SK-N-SH (cell line): ENCODE measurements at regions not wholly inside any gene's neighbourhood (a gene's known extent, or its start where the extent isn't known, plus 50 kb on each side); places are given as distances from the start of the nearest gene placed in this dataset.

Experiments used
- CTCF ChIA-PET: fragments of 300-600, 350-600 bp; formaldehyde crosslinking; extraction: SDS; loops from one replicate; lab custom pipeline; 2021; lab: Yijun Ruan, JAX
- POLR2A ChIA-PET: fragments of 350-600 bp; sonication (Branson Sonifier 250); formaldehyde crosslinking; extraction: SDS; loops from one replicate; lab custom pipeline; 2020; ENCODE audit warnings: antibody characterized with exemption, inconsistent platforms; lab: Yijun Ruan, JAX
- DNase-seq: peaks from one replicate; pipeline ENCODE4 v3.0.0; 2012
- H2AFZ ChIP-seq: fragments of 200-600 bp; sonication (generic); 2 replicates; pipeline ENCODE4 v1.8.1; 2016; ENCODE audit warnings: antibody characterized with exemption, mild to moderate bottlenecking, low read depth
- H3F3A ChIP-seq: fragments of 200-600 bp; sonication (generic); replicated peaks from 2 replicates; pipeline ENCODE3; 2016; ENCODE audit warnings: antibody characterized with exemption, mild to moderate bottlenecking; ENCODE audit not compliant: insufficient read depth
- H3K27ac ChIP-seq, 2 experiments: fragments of 200-500 bp in 1 of 2; fragments of 200-600 bp in 1 of 2; sonication (Bioruptor generic) in 1 of 2; sonication (generic), shearing (Covaris generic) in 1 of 2; 2 replicates each; pipeline versions ENCODE4 v1.5.1 to v1.6.1; 2014 to 2016; ENCODE audit warnings: low read depth in 2 of 2, inconsistent platforms in 1 of 2, low read length in 1 of 2, mild to moderate bottlenecking in 1 of 2, mixed read lengths in 1 of 2
- H3K27me3 ChIP-seq: fragments of 200-600 bp; sonication (generic), shearing (Covaris generic); 2 replicates; pipeline ENCODE4 v1.6.1; 2016; ENCODE audit warnings: mixed run types; ENCODE audit not compliant: insufficient read depth
- H3K36me3 ChIP-seq, 2 experiments: fragments of 200-500 bp in 1 of 2; fragments of 200-600 bp in 1 of 2; sonication (Bioruptor generic) in 1 of 2; sonication (generic) in 1 of 2; replicated peaks in 1 of 2; 2 replicates each; pipeline versions ENCODE3 to v1.5.1; 2014 to 2016; ENCODE audit warnings: low read length in 1 of 2, mild to moderate bottlenecking in 1 of 2; ENCODE audit not compliant: insufficient read depth in 2 of 2, control insufficient read depth in 1 of 2
- H3K4me1 ChIP-seq, 2 experiments: fragments of 200-500 bp in 1 of 2; fragments of 200-600 bp in 1 of 2; sonication (Bioruptor generic) in 1 of 2; sonication (generic), shearing (Covaris generic) in 1 of 2; 2 replicates each; pipeline versions ENCODE4 v1.5.1 to v1.6.1; 2014 to 2016; ENCODE audit warnings: low read depth in 1 of 2, low read length in 1 of 2, mixed run types in 1 of 2; ENCODE audit not compliant: insufficient read depth in 2 of 2, control insufficient read depth in 1 of 2
- H3K4me2 ChIP-seq: fragments of 200-600 bp; sonication (generic), shearing (Covaris generic); 2 replicates; pipeline ENCODE4 v1.6.1; 2017; ENCODE audit warnings: mixed run types
- H3K4me3 ChIP-seq, 2 experiments: fragments of 200-500 bp in 1 of 2; fragments of 200-600 bp in 1 of 2; sonication (Bioruptor generic) in 1 of 2; sonication (generic), shearing (Covaris generic) in 1 of 2; 2 replicates each; pipeline versions ENCODE4 v1.5.1 to v1.8.1; 2014 to 2016; ENCODE audit warnings: low read depth in 2 of 2, inconsistent platforms in 1 of 2, low read length in 1 of 2, mild to moderate bottlenecking in 1 of 2, mixed read lengths in 1 of 2, moderate library complexity in 1 of 2
- H3K79me2 ChIP-seq: fragments of 200-600 bp; sonication (generic); 2 replicates; pipeline ENCODE4 v1.8.1; 2017; ENCODE audit warnings: mild to moderate bottlenecking; ENCODE audit not compliant: insufficient read depth
- H3K9ac ChIP-seq: fragments of 200-600 bp; sonication (generic); 2 replicates; pipeline ENCODE4 v1.6.1; 2017; ENCODE audit warnings: mixed run types
- H3K9me2 ChIP-seq: fragments of 200-600 bp; sonication (generic); 2 replicates; pipeline ENCODE4 v1.6.1; 2017; ENCODE audit warnings: mixed run types
- H3K9me3 ChIP-seq: fragments of 200-600 bp; sonication (generic); 2 replicates; pipeline ENCODE4 v1.6.1; 2017; ENCODE audit warnings: mixed run types, mild to moderate bottlenecking, moderate library complexity
- H4K20me1 ChIP-seq: fragments of 200-600 bp; sonication (generic); 2 replicates; pipeline ENCODE4 v1.6.1; 2017; ENCODE audit warnings: mild to moderate bottlenecking, mixed run types; ENCODE audit not compliant: insufficient read depth
- CTCF ChIP-seq: fragments of 200-600 bp; sonication (generic); IDR thresholded peaks from 2 replicates; pipeline ENCODE4 v1.6.1; 2017; ENCODE audit warnings: antibody characterized with exemption, mild to moderate bottlenecking, moderate library complexity
- ELF1 ChIP-seq: IDR thresholded peaks from 2 replicates; pipeline ENCODE4 v1.4.0; 2012
- EZH2phosphoT487 ChIP-seq: fragments of 200-600 bp; sonication (generic); IDR thresholded peaks from 2 replicates; pipeline ENCODE4 v1.6.1; 2017; ENCODE audit warnings: low read depth, mixed run types, mild to moderate bottlenecking, antibody characterized with exemption, moderate library complexity, borderline replicate concordance
- FOSL2 ChIP-seq: IDR thresholded peaks from 2 replicates; pipeline ENCODE4 v1.4.0; 2012; ENCODE audit warnings: low read depth, mild to moderate bottlenecking, moderate library complexity, borderline replicate concordance
- FOXJ3 ChIP-seq: sonication (generic); formaldehyde crosslinking; IDR thresholded peaks from 2 replicates; pipeline ENCODE4 v1.5.1; 2020; ENCODE audit warnings: mild to moderate bottlenecking, missing genetic modification reagents
- FOXM1 ChIP-seq: IDR thresholded peaks from 2 replicates; pipeline ENCODE4 v1.4.0; 2012; ENCODE audit warnings: low read depth, mild to moderate bottlenecking
- GATA2 ChIP-seq: sonication (generic); formaldehyde crosslinking; IDR thresholded peaks from 2 replicates; pipeline ENCODE4 v1.5.0; 2020; ENCODE audit warnings: mild to moderate bottlenecking, missing genetic modification reagents
- MXI1 ChIP-seq: IDR thresholded peaks from 2 replicates; pipeline ENCODE4 v1.6.1; 2012; ENCODE audit warnings: mild to moderate bottlenecking, low read depth, low read length, improper control_type of control experiment
- POLR2AphosphoS5 ChIP-seq: IDR thresholded peaks from 2 replicates; pipeline ENCODE4 v1.6.1; 2012; ENCODE audit warnings: low read depth, low read length
- RCOR1 ChIP-seq: fragments of 150-350 bp; IDR thresholded peaks from 2 replicates; pipeline ENCODE4 v1.6.1; 2017; ENCODE audit warnings: antibody characterized with exemption, low read length
- RFX5 ChIP-seq: IDR thresholded peaks from 2 replicates; pipeline ENCODE4 v1.6.1; 2012; ENCODE audit warnings: mild to moderate bottlenecking, improper control_type of control experiment, low read length
- RXRA ChIP-seq: IDR thresholded peaks from 2 replicates; pipeline ENCODE4 v1.4.0; 2012; ENCODE audit warnings: low read depth, mild to moderate bottlenecking, borderline replicate concordance
- SIN3A ChIP-seq: IDR thresholded peaks from 2 replicates; pipeline ENCODE4 v1.6.1; 2012; ENCODE audit warnings: low read depth, mild to moderate bottlenecking, low read length, moderate library complexity, borderline replicate concordance
- SMC3 ChIP-seq: IDR thresholded peaks from 2 replicates; pipeline ENCODE4 v1.6.1; 2012; ENCODE audit warnings: low read depth, low read length, improper control_type of control experiment
- TCF12 ChIP-seq: IDR thresholded peaks from 2 replicates; pipeline ENCODE4 v1.4.0; 2012
- YY1 ChIP-seq: IDR thresholded peaks from 2 replicates; pipeline ENCODE4 v1.4.0; 2012; ENCODE audit warnings: low read depth, mild to moderate bottlenecking
- WGBS: methylation state at CpG from one replicate; pipeline ENCODE4 v1.1.6; 2017; ENCODE audit warnings: low lambda C conversion rate; 5-methylcytosine and 5-hydroxymethylcytosine counted together
- TF ChIP-seq, protein P1 (sequence below): IDR thresholded peaks from 2 replicates; pipeline ENCODE4 v1.6.1; 2012; ENCODE audit warnings: mild to moderate bottlenecking, low read depth, low read length, moderate library complexity
- TF ChIP-seq, protein P2 (sequence below): IDR thresholded peaks from 2 replicates; pipeline ENCODE4; 2012

DNA sequence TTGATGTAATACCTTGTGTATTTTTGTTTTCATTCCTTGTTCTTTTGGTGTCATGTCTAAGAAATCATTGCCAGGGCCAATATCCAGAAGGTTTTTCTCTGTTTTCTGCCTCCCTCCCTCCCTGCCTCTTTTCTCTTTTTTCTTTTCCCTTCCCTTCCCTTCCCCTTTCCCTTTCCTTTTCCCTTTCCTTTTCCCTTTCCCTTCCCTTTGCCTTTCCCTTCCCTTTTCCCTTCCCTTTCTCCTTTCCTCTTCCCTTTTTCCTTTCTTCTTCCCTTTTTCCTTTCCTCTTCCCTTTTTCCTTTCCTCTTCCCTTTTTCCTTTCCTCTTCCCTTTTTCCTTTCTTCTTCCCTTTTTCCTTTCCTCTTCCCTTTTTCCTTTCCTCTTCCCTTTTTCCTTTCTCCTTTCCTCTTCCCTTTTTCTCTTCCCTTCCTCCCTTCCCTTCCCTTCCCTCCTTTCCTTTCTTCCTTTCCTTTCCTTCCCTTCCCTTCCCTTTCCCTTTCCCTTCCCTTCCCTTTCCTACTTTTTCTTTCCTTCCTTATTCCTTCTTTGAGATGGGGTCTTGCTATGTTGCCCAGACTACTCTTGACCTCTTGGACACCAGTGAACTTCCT is 646.1 kb downstream of the RAPGEF2 start:
- H3F3A ChIP-seq, result no peaks in the 10 kb centered on the region
- no peaks in the 10 kb centered on the region for H3K79me2 ChIP-seq
- H3K9ac ChIP-seq, result no peak overlapping the region
- no peak overlapping the region for H2AFZ ChIP-seq
- H3K9me2 ChIP-seq, result no peaks in the 10 kb centered on the region
- H3K4me2 ChIP-seq, result no peak overlapping the region
- H3K36me3 ChIP-seq, result no peaks in the 10 kb centered on the region
- H3K27me3 ChIP-seq, result no peaks in the 10 kb centered on the region
- POLR2A ChIA-PET, result no interaction called here
- no peaks in the 10 kb centered on the region for H3K9me3 ChIP-seq
- no peak for DNase-seq
- H3K4me3 ChIP-seq, result no peak overlapping the region
- no peak overlapping the region for H3K27ac ChIP-seq
- no peaks in the 10 kb centered on the region; a peak in 1 of 4 replicates for H3K4me1 ChIP-seq
- TF ChIP-seq POLR2AphosphoS5, result no peak
- TF ChIP-seq MXI1, result no peak
- no peak for TF ChIP-seq YY1
- TF ChIP-seq, protein P1, sequence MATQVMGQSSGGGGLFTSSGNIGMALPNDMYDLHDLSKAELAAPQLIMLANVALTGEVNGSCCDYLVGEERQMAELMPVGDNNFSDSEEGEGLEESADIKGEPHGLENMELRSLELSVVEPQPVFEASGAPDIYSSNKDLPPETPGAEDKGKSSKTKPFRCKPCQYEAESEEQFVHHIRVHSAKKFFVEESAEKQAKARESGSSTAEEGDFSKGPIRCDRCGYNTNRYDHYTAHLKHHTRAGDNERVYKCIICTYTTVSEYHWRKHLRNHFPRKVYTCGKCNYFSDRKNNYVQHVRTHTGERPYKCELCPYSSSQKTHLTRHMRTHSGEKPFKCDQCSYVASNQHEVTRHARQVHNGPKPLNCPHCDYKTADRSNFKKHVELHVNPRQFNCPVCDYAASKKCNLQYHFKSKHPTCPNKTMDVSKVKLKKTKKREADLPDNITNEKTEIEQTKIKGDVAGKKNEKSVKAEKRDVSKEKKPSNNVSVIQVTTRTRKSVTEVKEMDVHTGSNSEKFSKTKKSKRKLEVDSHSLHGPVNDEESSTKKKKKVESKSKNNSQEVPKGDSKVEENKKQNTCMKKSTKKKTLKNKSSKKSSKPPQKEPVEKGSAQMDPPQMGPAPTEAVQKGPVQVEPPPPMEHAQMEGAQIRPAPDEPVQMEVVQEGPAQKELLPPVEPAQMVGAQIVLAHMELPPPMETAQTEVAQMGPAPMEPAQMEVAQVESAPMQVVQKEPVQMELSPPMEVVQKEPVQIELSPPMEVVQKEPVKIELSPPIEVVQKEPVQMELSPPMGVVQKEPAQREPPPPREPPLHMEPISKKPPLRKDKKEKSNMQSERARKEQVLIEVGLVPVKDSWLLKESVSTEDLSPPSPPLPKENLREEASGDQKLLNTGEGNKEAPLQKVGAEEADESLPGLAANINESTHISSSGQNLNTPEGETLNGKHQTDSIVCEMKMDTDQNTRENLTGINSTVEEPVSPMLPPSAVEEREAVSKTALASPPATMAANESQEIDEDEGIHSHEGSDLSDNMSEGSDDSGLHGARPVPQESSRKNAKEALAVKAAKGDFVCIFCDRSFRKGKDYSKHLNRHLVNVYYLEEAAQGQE, result no peak
- no peak for TF ChIP-seq RFX5
- no peak for TF ChIP-seq TCF12
- TF ChIP-seq EZH2phosphoT487, result no peak
- no peak for TF ChIP-seq GATA2 (CRISPR knock-in tag)
- no peak for TF ChIP-seq FOSL2
- TF ChIP-seq SMC3, result no peak
- CTCF ChIA-PET, result no interaction called here
- no peaks in the 10 kb centered on the region for H4K20me1 ChIP-seq

DNA sequence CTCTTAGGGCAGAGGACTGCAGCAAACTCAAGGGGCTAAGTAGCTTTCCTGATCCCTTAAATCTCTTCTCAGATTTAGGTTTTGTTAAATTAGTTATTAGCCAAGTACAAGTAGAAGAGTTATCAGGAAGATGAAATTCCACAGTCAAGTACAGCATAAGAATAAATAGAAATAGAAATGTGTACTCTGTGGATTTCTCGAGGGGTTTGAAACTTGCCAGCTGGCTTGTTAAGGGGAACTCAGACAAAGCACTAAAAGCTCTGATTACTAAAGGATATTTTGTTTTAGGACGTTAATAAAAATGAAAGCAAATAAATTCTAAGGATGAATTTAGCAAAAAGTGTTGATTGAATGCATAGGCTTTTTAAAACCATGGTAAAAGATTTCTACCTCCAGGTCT is 654.6 kb downstream of the RAPGEF2 start:
- WGBS, result 18% methylated on average over 2 of the region's 2 CpGs
- no peaks in the 10 kb centered on the region for H3K36me3 ChIP-seq
- H3K27ac ChIP-seq, result no peak overlapping the region
- no peaks in the 10 kb centered on the region for H4K20me1 ChIP-seq
- H3K4me3 ChIP-seq, result no peak overlapping the region
- no peak for TF ChIP-seq ELF1
- no peak for TF ChIP-seq MXI1
- no peak for TF ChIP-seq FOXJ3 (CRISPR knock-in tag)
- no peak for TF ChIP-seq RCOR1
- no peak for TF ChIP-seq RXRA
- no peak for TF ChIP-seq SIN3A
- no peak for TF ChIP-seq POLR2AphosphoS5
- TF ChIP-seq, protein P2, sequence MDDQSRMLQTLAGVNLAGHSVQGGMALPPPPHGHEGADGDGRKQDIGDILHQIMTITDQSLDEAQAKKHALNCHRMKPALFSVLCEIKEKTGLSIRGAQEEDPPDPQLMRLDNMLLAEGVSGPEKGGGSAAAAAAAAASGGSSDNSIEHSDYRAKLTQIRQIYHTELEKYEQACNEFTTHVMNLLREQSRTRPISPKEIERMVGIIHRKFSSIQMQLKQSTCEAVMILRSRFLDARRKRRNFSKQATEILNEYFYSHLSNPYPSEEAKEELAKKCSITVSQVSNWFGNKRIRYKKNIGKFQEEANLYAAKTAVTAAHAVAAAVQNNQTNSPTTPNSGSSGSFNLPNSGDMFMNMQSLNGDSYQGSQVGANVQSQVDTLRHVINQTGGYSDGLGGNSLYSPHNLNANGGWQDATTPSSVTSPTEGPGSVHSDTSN, result no peak
- no peak for TF ChIP-seq SMC3
- TF ChIP-seq FOXM1, result no peak
- TF ChIP-seq RFX5, result no peak
- TF ChIP-seq EZH2phosphoT487, result no peak
- TF ChIP-seq CTCF, result no peak
- no peak for TF ChIP-seq YY1
- TF ChIP-seq TCF12, result no peak
- no peak overlapping the region for H3K9ac ChIP-seq
- no peak overlapping the region for H3K4me2 ChIP-seq
- H3K79me2 ChIP-seq, result no peaks in the 10 kb centered on the region
- no peaks in the 10 kb centered on the region for H3K4me1 ChIP-seq
- no peaks in the 10 kb centered on the region for H3F3A ChIP-seq
- H2AFZ ChIP-seq, result no peak overlapping the region
- ChIA-PET POLR2A (no interaction called here), CTCF (interaction anchor here (0.7 kb wide), 1 partner anchor 186 kb away, joined by 3 read pairs; no protein-coding TSS in a partner anchor)
- no peaks in the 10 kb centered on the region for H3K9me2 ChIP-seq
- no peak for DNase-seq
- no peaks in the 10 kb centered on the region for H3K27me3 ChIP-seq
- no peaks in the 10 kb centered on the region for H3K9me3 ChIP-seq
